ENCODE measurements at regions not wholly inside any gene's neighbourhood (a gene's known extent, or its start where the extent isn't known, plus 50 kb on each side); places are given as distances from the start of the nearest gene placed in this dataset.
"Not testable (repeated sequence)": the region's sequence is repeated elsewhere in the genome, so short reads cannot be mapped to it uniquely, and the experiment has no call there.

DNA sequence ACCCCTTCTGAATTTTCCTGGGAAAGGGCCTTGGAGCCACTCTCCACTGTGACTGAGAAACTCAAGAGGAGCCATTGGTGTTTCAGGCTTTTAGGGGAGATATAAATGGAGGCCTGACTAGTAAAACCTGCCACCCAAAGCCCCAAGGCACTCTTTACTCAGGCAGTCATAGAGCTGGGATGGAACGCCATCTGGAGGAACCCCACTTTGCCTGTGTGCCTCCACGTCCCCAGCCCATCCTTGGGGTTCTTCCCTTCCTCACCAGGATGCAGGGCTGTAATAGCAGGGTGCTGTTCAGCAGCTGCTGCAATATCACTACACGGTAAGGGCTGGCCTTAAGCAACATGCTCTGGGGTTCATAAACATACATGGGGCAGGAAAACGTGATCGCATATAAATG, 232.6 kb downstream of the BAMBI start:
- H3K27ac ChIP-seq, result no peak overlapping the region
- 71 to 78% methylated on average over 5 of the region's 5 CpGs for WGBS, 2 donors
- H3K9me3 ChIP-seq, result no peaks in the 10 kb centered on the region
- H3K27me3 ChIP-seq, result no peaks in the 10 kb centered on the region
- H3K4me1 ChIP-seq, result peaks cover 0 to 13% (median 0%) of the 10 kb centered on the region in 4 donors
- TF ChIP-seq POLR2A (IDR thresholded peaks at IDR 0.05), result no peak
- TF ChIP-seq, protein P1, sequence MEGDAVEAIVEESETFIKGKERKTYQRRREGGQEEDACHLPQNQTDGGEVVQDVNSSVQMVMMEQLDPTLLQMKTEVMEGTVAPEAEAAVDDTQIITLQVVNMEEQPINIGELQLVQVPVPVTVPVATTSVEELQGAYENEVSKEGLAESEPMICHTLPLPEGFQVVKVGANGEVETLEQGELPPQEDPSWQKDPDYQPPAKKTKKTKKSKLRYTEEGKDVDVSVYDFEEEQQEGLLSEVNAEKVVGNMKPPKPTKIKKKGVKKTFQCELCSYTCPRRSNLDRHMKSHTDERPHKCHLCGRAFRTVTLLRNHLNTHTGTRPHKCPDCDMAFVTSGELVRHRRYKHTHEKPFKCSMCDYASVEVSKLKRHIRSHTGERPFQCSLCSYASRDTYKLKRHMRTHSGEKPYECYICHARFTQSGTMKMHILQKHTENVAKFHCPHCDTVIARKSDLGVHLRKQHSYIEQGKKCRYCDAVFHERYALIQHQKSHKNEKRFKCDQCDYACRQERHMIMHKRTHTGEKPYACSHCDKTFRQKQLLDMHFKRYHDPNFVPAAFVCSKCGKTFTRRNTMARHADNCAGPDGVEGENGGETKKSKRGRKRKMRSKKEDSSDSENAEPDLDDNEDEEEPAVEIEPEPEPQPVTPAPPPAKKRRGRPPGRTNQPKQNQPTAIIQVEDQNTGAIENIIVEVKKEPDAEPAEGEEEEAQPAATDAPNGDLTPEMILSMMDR (IDR thresholded peaks at IDR 0.05), result no peak
- H3K36me3 ChIP-seq, result no peaks in the 10 kb centered on the region
- no peak overlapping the region for H3K4me3 ChIP-seq
- no peak for DNase-seq (ENCODE audit: low spot score in 2 of 2)

- DNase-seq (ENCODE audit: low spot score in 2 of 2), result no peak
- Histone ChIP-seq H3K27ac (no peak overlapping the region), H3K27me3 (no peaks in the 10 kb centered on the region), H3K36me3 (no peaks in the 10 kb centered on the region), H3K9me3 (no peaks in the 10 kb centered on the region), H3K4me3 (no peak overlapping the region), H3K4me1 (peaks cover 0 to 13% (median 0%) of the 10 kb centered on the region in 4 donors)
- 4 to 22% methylated on average over 3 of the region's 3 CpGs for WGBS, 2 donors
- no peak for TF ChIP-seq EP300 (IDR thresholded peaks at IDR 0.05)
- TF ChIP-seq POLR2A (IDR thresholded peaks at IDR 0.05), result no peak
- TF ChIP-seq, protein P1 (IDR thresholded peaks at IDR 0.05), result no peak
Measured at GRCh38 chr10:28910956-28911355, 233.6 kb downstream of the BAMBI start.

DNA sequence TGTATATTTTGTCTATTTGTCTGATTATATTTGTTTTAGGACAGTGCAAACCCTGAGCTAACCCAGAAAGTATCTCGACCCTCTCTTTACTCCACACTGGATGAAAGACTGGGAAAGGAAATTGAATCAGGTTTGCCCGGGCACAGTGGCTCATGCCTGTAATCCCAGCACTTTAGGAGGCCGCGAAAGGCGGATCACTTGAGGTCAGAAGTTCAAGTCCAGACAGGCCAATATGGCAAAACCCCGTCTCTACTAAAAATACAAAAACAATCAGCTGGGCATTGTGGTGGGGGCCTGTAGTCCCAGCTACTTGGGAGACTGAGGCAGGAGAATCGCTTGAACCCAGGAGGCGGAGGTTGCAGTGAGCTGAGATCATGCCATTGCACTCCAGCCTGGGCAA, 234.2 kb downstream of the BAMBI start:
- H3K4me1 ChIP-seq, result peaks cover 0 to 13% (median 0%) of the 10 kb centered on the region in 4 donors
- H3K9me3 ChIP-seq; H3K27ac ChIP-seq; H3K27me3 ChIP-seq; DNase-seq (ENCODE audit: low spot score in 2 of 2); H3K36me3 ChIP-seq; H3K4me3 ChIP-seq: not testable (repeated sequence)
- 57 to 69% methylated on average over 8 of the region's 8 CpGs for WGBS, 2 donors

- WGBS, 2 donors, result 93 to 96% methylated on average over 9 of the region's 9 CpGs
- H3K4me1 ChIP-seq, result peaks cover 0 to 13% (median 0%) of the 10 kb centered on the region in 4 donors
Measured at GRCh38 chr10:28912017-28912783, 234.9 kb downstream of the BAMBI start.

DNA sequence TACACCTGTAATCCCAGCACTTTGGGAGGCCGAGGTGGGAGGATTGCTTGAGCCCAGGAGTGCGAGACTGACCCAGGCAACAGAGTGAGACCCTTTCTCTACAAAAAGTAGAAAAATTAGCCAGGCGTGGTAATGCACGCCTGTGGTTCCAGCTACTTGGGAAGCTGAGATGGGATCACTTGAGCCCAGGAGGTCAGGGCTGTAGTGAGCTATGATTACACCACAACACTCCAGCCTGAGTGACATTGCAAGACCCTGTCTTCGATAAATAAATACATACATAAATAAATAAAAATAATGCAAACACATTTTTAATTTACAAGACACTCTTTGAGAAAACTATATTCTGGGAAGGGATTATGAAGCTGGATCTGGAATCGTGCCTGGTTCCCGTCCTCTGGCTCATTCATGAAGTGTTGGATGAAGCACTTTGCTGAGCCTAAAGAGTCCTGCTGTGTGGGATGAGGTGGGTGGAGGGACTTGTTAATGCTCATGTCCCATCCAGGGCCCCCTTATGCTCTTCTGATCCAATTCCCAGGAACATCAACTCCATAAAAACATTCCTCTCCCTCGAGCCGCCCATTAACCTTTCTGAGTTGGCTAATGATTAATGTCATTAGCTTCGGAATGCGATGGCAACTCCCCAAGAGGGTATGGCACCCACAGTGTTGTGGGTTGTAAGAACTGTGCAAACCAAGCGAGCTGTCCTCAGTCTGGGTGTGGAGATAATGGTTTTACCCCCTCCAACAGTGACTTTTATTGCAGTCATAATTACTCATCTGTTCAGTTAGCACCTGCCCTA, 236.3 kb downstream of the BAMBI start:
- peaks cover 0 to 13% (median 0%) of the 10 kb centered on the region in 4 donors for H3K4me1 ChIP-seq

More at GRCh38 chr10:28912017-28912783, 234.9 kb downstream of the BAMBI start:
- Histone ChIP-seq H3K4me3 (no peak overlapping the region), H3K27ac (no peak overlapping the region), H3K36me3 (no peaks in the 10 kb centered on the region), H3K27me3 (no peaks in the 10 kb centered on the region), H3K9me3 (no peaks in the 10 kb centered on the region)
- TF ChIP-seq, protein P1 (IDR thresholded peaks at IDR 0.05), result no peak
- TF ChIP-seq POLR2A (IDR thresholded peaks at IDR 0.05) (no peak), EP300 (IDR thresholded peaks at IDR 0.05) (no peak)
- DNase-seq (ENCODE audit: low spot score in 2 of 2), result no peak

More for the DNA sequence above, 236.3 kb downstream of the BAMBI start:
- Histone ChIP-seq H3K36me3 (no peaks in the 10 kb centered on the region), H3K4me3 (no peak overlapping the region), H3K9me3 (no peaks in the 10 kb centered on the region), H3K27ac (no peak overlapping the region), H3K27me3 (no peaks in the 10 kb centered on the region)
- TF ChIP-seq EP300 (IDR thresholded peaks at IDR 0.05), result no peak
- TF ChIP-seq, protein P1 (IDR thresholded peaks at IDR 0.05), result no peak
- no peak for TF ChIP-seq POLR2A (IDR thresholded peaks at IDR 0.05)
- DNase-seq (ENCODE audit: low spot score in 2 of 2), result no peak
- WGBS, 2 donors, result 80 to 82% methylated on average over 12 of the region's 12 CpGs

Data from tibial nerve (tissue), 4 donors.